Ishikawa (cell line): ENCODE measurements at regions not wholly inside any gene's neighbourhood (a gene's known extent, or its start where the extent isn't known, plus 50 kb on each side); places are given as distances from the start of the nearest gene placed in this dataset.

Experiments used
- CEBPB ChIP-seq: IDR thresholded peaks from 2 replicates; pipeline ENCODE4 v1.6.1; 2012
- CREB1 ChIP-seq: IDR thresholded peaks from 2 replicates; pipeline ENCODE4 v1.6.1; 2012; ENCODE audit warnings: low read depth
- EGR1 ChIP-seq: IDR thresholded peaks from 2 replicates; pipeline ENCODE4 v1.6.1; 2012
- EP300 ChIP-seq: IDR thresholded peaks from 2 replicates; pipeline ENCODE4 v1.6.1; 2012; ENCODE audit warnings: borderline replicate concordance
- FOXM1 ChIP-seq: IDR thresholded peaks from 2 replicates; pipeline ENCODE4 v1.6.1; 2012; ENCODE audit warnings: low read depth, borderline replicate concordance
- NFIC ChIP-seq: IDR thresholded peaks from 2 replicates; pipeline ENCODE4 v1.6.1; 2012
- RAD21 ChIP-seq: IDR thresholded peaks from 2 replicates; pipeline ENCODE4 v1.6.1; 2012; ENCODE audit warnings: low read depth
- TAF1 ChIP-seq: IDR thresholded peaks from 2 replicates; pipeline ENCODE4 v1.6.1; 2012; ENCODE audit warnings: low read depth, mild to moderate bottlenecking
- TCF12 ChIP-seq: IDR thresholded peaks from 2 replicates; pipeline ENCODE4 v1.6.1; 2012; ENCODE audit warnings: low read depth
- TEAD4 ChIP-seq: IDR thresholded peaks from 2 replicates; pipeline ENCODE4 v1.6.1; 2012
- USF1 ChIP-seq: IDR thresholded peaks from 2 replicates; pipeline ENCODE4 v1.6.1; 2012
- YY1 ChIP-seq: IDR thresholded peaks from 2 replicates; pipeline ENCODE4 v1.6.1; 2012; ENCODE audit warnings: low read depth
- ZBTB7A ChIP-seq: IDR thresholded peaks from 2 replicates; pipeline ENCODE4 v1.6.1; 2012; ENCODE audit warnings: low read depth
- TF ChIP-seq, protein P1 (sequence below): IDR thresholded peaks from 2 replicates; pipeline ENCODE4 v1.6.1; 2012; ENCODE audit warnings: low read depth, mild to moderate bottlenecking
- TF ChIP-seq, protein P2 (sequence below): IDR thresholded peaks from 2 replicates; pipeline ENCODE4 v1.6.1; 2012

DNA sequence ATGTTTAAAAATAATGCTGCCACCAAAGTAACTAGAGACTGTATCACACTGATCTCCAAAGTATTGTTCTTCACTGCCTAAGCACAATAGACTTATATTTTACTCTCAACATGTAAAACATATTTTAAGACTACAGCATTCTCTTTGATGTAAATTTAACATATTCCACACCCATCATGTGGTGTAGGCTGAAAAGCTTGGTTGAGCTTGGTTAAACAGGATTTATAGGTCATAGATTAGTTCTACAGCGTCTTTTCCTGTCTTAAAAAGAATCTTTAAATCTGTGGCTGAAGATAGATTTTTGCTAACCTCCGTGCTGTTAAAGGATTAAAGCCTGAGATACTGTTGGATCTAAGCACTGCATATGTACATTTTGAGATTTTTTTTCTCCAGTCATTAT, 379.9 kb downstream of the SH2D1A start:
- TF ChIP-seq, protein P1, sequence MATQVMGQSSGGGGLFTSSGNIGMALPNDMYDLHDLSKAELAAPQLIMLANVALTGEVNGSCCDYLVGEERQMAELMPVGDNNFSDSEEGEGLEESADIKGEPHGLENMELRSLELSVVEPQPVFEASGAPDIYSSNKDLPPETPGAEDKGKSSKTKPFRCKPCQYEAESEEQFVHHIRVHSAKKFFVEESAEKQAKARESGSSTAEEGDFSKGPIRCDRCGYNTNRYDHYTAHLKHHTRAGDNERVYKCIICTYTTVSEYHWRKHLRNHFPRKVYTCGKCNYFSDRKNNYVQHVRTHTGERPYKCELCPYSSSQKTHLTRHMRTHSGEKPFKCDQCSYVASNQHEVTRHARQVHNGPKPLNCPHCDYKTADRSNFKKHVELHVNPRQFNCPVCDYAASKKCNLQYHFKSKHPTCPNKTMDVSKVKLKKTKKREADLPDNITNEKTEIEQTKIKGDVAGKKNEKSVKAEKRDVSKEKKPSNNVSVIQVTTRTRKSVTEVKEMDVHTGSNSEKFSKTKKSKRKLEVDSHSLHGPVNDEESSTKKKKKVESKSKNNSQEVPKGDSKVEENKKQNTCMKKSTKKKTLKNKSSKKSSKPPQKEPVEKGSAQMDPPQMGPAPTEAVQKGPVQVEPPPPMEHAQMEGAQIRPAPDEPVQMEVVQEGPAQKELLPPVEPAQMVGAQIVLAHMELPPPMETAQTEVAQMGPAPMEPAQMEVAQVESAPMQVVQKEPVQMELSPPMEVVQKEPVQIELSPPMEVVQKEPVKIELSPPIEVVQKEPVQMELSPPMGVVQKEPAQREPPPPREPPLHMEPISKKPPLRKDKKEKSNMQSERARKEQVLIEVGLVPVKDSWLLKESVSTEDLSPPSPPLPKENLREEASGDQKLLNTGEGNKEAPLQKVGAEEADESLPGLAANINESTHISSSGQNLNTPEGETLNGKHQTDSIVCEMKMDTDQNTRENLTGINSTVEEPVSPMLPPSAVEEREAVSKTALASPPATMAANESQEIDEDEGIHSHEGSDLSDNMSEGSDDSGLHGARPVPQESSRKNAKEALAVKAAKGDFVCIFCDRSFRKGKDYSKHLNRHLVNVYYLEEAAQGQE = no peak
- TF ChIP-seq TAF1 (no peak), TEAD4 (no peak), EP300 (no peak), ZBTB7A (no peak), TCF12 (no peak), NFIC (no peak), EGR1 (no peak), CEBPB (no peak), YY1 (no peak), RAD21 (no peak)

GRCh38 chrX:124726881-124727280, 380.5 kb downstream of the SH2D1A start:
- TF ChIP-seq ZBTB7A = no peak
- no peak for TF ChIP-seq EP300
- no peak for TF ChIP-seq TEAD4
- TF ChIP-seq, protein P2, sequence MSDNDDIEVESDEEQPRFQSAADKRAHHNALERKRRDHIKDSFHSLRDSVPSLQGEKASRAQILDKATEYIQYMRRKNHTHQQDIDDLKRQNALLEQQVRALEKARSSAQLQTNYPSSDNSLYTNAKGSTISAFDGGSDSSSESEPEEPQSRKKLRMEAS = no peak
- TF ChIP-seq NFIC = no peak
- no peak for TF ChIP-seq USF1
- no peak for TF ChIP-seq TCF12
- no peak for TF ChIP-seq TAF1
- TF ChIP-seq YY1 = no peak
- no peak for TF ChIP-seq EGR1
- TF ChIP-seq CREB1 = no peak
- TF ChIP-seq, protein P1 = no peak
- no peak for TF ChIP-seq CEBPB
- TF ChIP-seq FOXM1 = no peak

GRCh38 chrX:124736553-124737270, 390.3 kb downstream of the SH2D1A start:
- TF ChIP-seq CREB1 (no peak), ZBTB7A (no peak), CEBPB (no peak), YY1 (no peak), TAF1 (no peak), EGR1 (no peak), FOXM1 (no peak), TEAD4 (no peak), USF1 (no peak), RAD21 (no peak), EP300 (no peak), NFIC (no peak)
- TF ChIP-seq, protein P2 = no peak

DNA sequence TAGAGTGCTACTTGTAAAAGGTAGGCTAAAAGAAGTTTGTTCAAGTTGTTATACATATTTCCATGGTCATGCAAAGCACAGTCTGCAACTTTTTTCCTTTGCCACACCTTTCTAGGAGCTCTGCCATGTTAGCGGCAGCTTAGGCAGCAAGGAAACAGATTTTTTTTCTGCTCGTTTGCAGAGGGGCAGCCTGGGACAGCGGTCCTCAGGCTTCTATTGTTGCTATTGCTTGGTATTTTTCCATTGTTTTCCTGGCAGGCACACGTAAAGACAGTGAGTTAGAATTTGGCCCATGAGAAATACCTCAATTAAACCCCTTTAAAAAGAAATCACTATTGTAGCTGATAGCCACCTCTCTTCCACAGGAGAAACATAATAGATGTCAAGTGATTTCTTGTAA, 391.4 kb downstream of the SH2D1A start:
- TF ChIP-seq EGR1 (no peak), TCF12 (no peak), FOXM1 (no peak), YY1 (no peak), CREB1 (no peak), TEAD4 (no peak), RAD21 (no peak), EP300 (no peak), USF1 (no peak), ZBTB7A (no peak), NFIC (no peak), TAF1 (no peak), CEBPB (no peak)
- TF ChIP-seq, protein P1 = no peak
- TF ChIP-seq, protein P2 = no peak
